Activated T-cell treated with anti-CD3 and anti-CD28 coated beads, Interleukin-2, amount 50 U/mL, for 24 hours (primary cell): ENCODE measurements at regions not wholly inside any gene's neighbourhood (a gene's known extent, or its start where the extent isn't known, plus 50 kb on each side); places are given as distances from the start of the nearest gene placed in this dataset.
A peak's percentile ranks its signal among the peaks of the same experiment; 100 is the strongest.

Experiments used
- DNase-seq: peaks from one replicate; pipeline ENCODE4 v3.0.0-alpha.2; 2020
- H3K27ac Mint-ChIP-seq: 2 replicates; pipeline ENCODE4 v1.8.0; 2020; ENCODE audit warnings: mild to moderate bottlenecking, mixed read lengths
- H3K27me3 Mint-ChIP-seq: 2 replicates; pipeline ENCODE4 v1.8.0; 2020; ENCODE audit warnings: mixed read lengths
- H3K36me3 Mint-ChIP-seq: 2 replicates; pipeline ENCODE4 v1.8.0; 2020; ENCODE audit warnings: low read depth, mixed read lengths
- H3K4me1 Mint-ChIP-seq: 2 replicates; pipeline ENCODE4 v1.8.0; 2020; ENCODE audit warnings: low read depth, mixed read lengths
- H3K4me3 Mint-ChIP-seq: 2 replicates; pipeline ENCODE4 v1.8.0; 2020; ENCODE audit warnings: mild to moderate bottlenecking, moderate library complexity, mixed read lengths
- H3K9me3 Mint-ChIP-seq: 2 replicates; pipeline ENCODE4 v1.8.0; 2020; ENCODE audit warnings: mixed read lengths

- no peak overlapping the region for H3K27ac Mint-ChIP-seq
- peak; percentile 38 for DNase-seq
Observed at GRCh38 chr3:88000853-88001252, 58.0 kb downstream of the CGGBP1 start.

GRCh38 chr3:87997966-87998365 lies 60.8 kb downstream of the CGGBP1 start:
- peaks cover 8% of the 10 kb centered on the region for H3K27me3 Mint-ChIP-seq
- H3K4me3 Mint-ChIP-seq, result no peak overlapping the region

More at GRCh38 chr3:88000853-88001252, 58.0 kb downstream of the CGGBP1 start:
- no peak overlapping the region for H3K4me3 Mint-ChIP-seq
- peaks cover 27% of the 10 kb centered on the region for H3K4me1 Mint-ChIP-seq
- no peaks in the 10 kb centered on the region for H3K36me3 Mint-ChIP-seq
- no peaks in the 10 kb centered on the region for H3K9me3 Mint-ChIP-seq
- peaks cover 6% of the 10 kb centered on the region for H3K27me3 Mint-ChIP-seq

GRCh38 chr3:87997298-87997697 lies 61.5 kb downstream of the CGGBP1 start:
- Mint-ChIP-seq H3K36me3 (no peaks in the 10 kb centered on the region), H3K27me3 (peaks cover 8% of the 10 kb centered on the region), H3K27ac (peak overlapping the region; percentile 67), H3K4me3 (peak overlapping the region; percentile 38), H3K4me1 (peaks cover 27% of the 10 kb centered on the region), H3K9me3 (no peaks in the 10 kb centered on the region)
- peak; percentile 38 for DNase-seq

More at GRCh38 chr3:87997966-87998365, 60.8 kb downstream of the CGGBP1 start:
- peaks cover 27% of the 10 kb centered on the region for H3K4me1 Mint-ChIP-seq
- H3K27ac Mint-ChIP-seq, result no peak overlapping the region
- H3K36me3 Mint-ChIP-seq, result no peaks in the 10 kb centered on the region
- DNase-seq, result no peak
- H3K9me3 Mint-ChIP-seq, result no peaks in the 10 kb centered on the region

- peaks cover 27% of the 10 kb centered on the region for H3K4me1 Mint-ChIP-seq
- H3K4me3 Mint-ChIP-seq, result peak overlapping the region; percentile 38
- DNase-seq, result no peak
- H3K36me3 Mint-ChIP-seq, result no peaks in the 10 kb centered on the region
- peaks cover 8% of the 10 kb centered on the region for H3K27me3 Mint-ChIP-seq
- peak overlapping the region; percentile 67 for H3K27ac Mint-ChIP-seq
- no peaks in the 10 kb centered on the region for H3K9me3 Mint-ChIP-seq
Observed at GRCh38 chr3:87996882-87997281, 61.9 kb downstream of the CGGBP1 start.

GRCh38 chr3:87993566-87993965 lies 65.2 kb downstream of the CGGBP1 start:
- peaks cover 2% of the 10 kb centered on the region for H3K27me3 Mint-ChIP-seq
- H3K27ac Mint-ChIP-seq, result no peak overlapping the region
- peaks cover 20% of the 10 kb centered on the region for H3K4me1 Mint-ChIP-seq
- H3K36me3 Mint-ChIP-seq, result no peaks in the 10 kb centered on the region
- no peaks in the 10 kb centered on the region for H3K9me3 Mint-ChIP-seq
- H3K4me3 Mint-ChIP-seq, result no peak overlapping the region
- no peak for DNase-seq

GRCh38 chr3:87987952-87988351 lies 70.9 kb downstream of the CGGBP1 start:
- no peaks in the 10 kb centered on the region for H3K36me3 Mint-ChIP-seq
- no peaks in the 10 kb centered on the region for H3K27me3 Mint-ChIP-seq
- H3K4me1 Mint-ChIP-seq, result no peaks in the 10 kb centered on the region
- no peak for DNase-seq
- no peak overlapping the region for H3K27ac Mint-ChIP-seq
- no peak overlapping the region for H3K4me3 Mint-ChIP-seq
- no peaks in the 10 kb centered on the region for H3K9me3 Mint-ChIP-seq

GRCh38 chr3:87982421-87982820 lies 76.4 kb downstream of the CGGBP1 start:
- H3K9me3 Mint-ChIP-seq, result no peaks in the 10 kb centered on the region
- H3K4me3 Mint-ChIP-seq, result no peak overlapping the region
- H3K36me3 Mint-ChIP-seq, result no peaks in the 10 kb centered on the region
- DNase-seq, result no peak
- no peak overlapping the region for H3K27ac Mint-ChIP-seq
- no peaks in the 10 kb centered on the region for H3K4me1 Mint-ChIP-seq
- H3K27me3 Mint-ChIP-seq, result peaks cover 4% of the 10 kb centered on the region

GRCh38 chr3:87979527-87979926 lies 79.3 kb downstream of the CGGBP1 start:
- Mint-ChIP-seq H3K27me3 (peaks cover 4% of the 10 kb centered on the region), H3K36me3 (no peaks in the 10 kb centered on the region), H3K4me3 (no peak overlapping the region), H3K9me3 (no peaks in the 10 kb centered on the region), H3K4me1 (no peaks in the 10 kb centered on the region), H3K27ac (no peak overlapping the region)
- DNase-seq, result no peak

GRCh38 chr3:87977765-87978164 lies 81.0 kb downstream of the CGGBP1 start:
- no peaks in the 10 kb centered on the region for H3K9me3 Mint-ChIP-seq
- peaks cover 4% of the 10 kb centered on the region for H3K27me3 Mint-ChIP-seq
- no peak for DNase-seq
- no peaks in the 10 kb centered on the region for H3K4me1 Mint-ChIP-seq
- H3K36me3 Mint-ChIP-seq, result no peaks in the 10 kb centered on the region
- H3K4me3 Mint-ChIP-seq, result no peak overlapping the region
- no peak overlapping the region for H3K27ac Mint-ChIP-seq

GRCh38 chr3:87975716-87976115 lies 83.1 kb downstream of the CGGBP1 start:
- Mint-ChIP-seq H3K9me3 (no peaks in the 10 kb centered on the region), H3K4me3 (no peak overlapping the region), H3K27me3 (peaks cover 4% of the 10 kb centered on the region), H3K27ac (no peak overlapping the region), H3K36me3 (no peaks in the 10 kb centered on the region), H3K4me1 (no peaks in the 10 kb centered on the region)
- no peak for DNase-seq

- no peaks in the 10 kb centered on the region for H3K36me3 Mint-ChIP-seq
- no peak overlapping the region for H3K27ac Mint-ChIP-seq
- H3K4me3 Mint-ChIP-seq, result no peak overlapping the region
- H3K4me1 Mint-ChIP-seq, result no peaks in the 10 kb centered on the region
- peaks cover 4% of the 10 kb centered on the region for H3K27me3 Mint-ChIP-seq
- H3K9me3 Mint-ChIP-seq, result no peaks in the 10 kb centered on the region
- no peak for DNase-seq
Observed at GRCh38 chr3:87973906-87974305, 84.9 kb downstream of the CGGBP1 start.

- Mint-ChIP-seq H3K9me3 (no peaks in the 10 kb centered on the region), H3K27me3 (no peaks in the 10 kb centered on the region)
Observed at GRCh38 chr3:87969620-87970019, 89.2 kb downstream of the CGGBP1 start.

GRCh38 chr3:87968668-87969067 lies 90.1 kb downstream of the CGGBP1 start:
- Mint-ChIP-seq H3K27me3 (no peaks in the 10 kb centered on the region), H3K36me3 (no peaks in the 10 kb centered on the region), H3K4me1 (no peaks in the 10 kb centered on the region), H3K9me3 (no peaks in the 10 kb centered on the region), H3K27ac (no peak overlapping the region), H3K4me3 (no peak overlapping the region)
- no peak for DNase-seq

More at GRCh38 chr3:87969620-87970019, 89.2 kb downstream of the CGGBP1 start:
- no peaks in the 10 kb centered on the region for H3K36me3 Mint-ChIP-seq
- no peak overlapping the region for H3K4me3 Mint-ChIP-seq
- DNase-seq, result no peak
- no peaks in the 10 kb centered on the region for H3K4me1 Mint-ChIP-seq
- no peak overlapping the region for H3K27ac Mint-ChIP-seq

- peaks cover 17% of the 10 kb centered on the region for H3K27me3 Mint-ChIP-seq
- no peak overlapping the region for H3K27ac Mint-ChIP-seq
- no peaks in the 10 kb centered on the region for H3K36me3 Mint-ChIP-seq
- no peaks in the 10 kb centered on the region for H3K9me3 Mint-ChIP-seq
- no peak overlapping the region for H3K4me3 Mint-ChIP-seq
- no peaks in the 10 kb centered on the region for H3K4me1 Mint-ChIP-seq
- DNase-seq, result no peak
Observed at GRCh38 chr3:87958289-87958688, 100.5 kb downstream of the CGGBP1 start.

GRCh38 chr3:87957575-87957974 lies 101.2 kb downstream of the CGGBP1 start:
- no peaks in the 10 kb centered on the region for H3K4me1 Mint-ChIP-seq
- H3K27ac Mint-ChIP-seq, result no peak overlapping the region
- no peaks in the 10 kb centered on the region for H3K36me3 Mint-ChIP-seq
- H3K4me3 Mint-ChIP-seq, result no peak overlapping the region
- peaks cover 17% of the 10 kb centered on the region for H3K27me3 Mint-ChIP-seq
- H3K9me3 Mint-ChIP-seq, result no peaks in the 10 kb centered on the region
- DNase-seq, result no peak

- no peaks in the 10 kb centered on the region for H3K9me3 Mint-ChIP-seq
- DNase-seq, result no peak
- H3K36me3 Mint-ChIP-seq, result no peaks in the 10 kb centered on the region
- peaks cover 3% of the 10 kb centered on the region for H3K27me3 Mint-ChIP-seq
- no peaks in the 10 kb centered on the region for H3K4me1 Mint-ChIP-seq
- H3K4me3 Mint-ChIP-seq, result no peak overlapping the region
- H3K27ac Mint-ChIP-seq, result no peak overlapping the region
Observed at GRCh38 chr3:87949879-87950208, 109.0 kb downstream of the CGGBP1 start.
